ENCODE measurements at regions not wholly inside any gene's neighbourhood (a gene's known extent, or its start where the extent isn't known, plus 50 kb on each side); places are given as distances from the start of the nearest gene placed in this dataset.

DNA sequence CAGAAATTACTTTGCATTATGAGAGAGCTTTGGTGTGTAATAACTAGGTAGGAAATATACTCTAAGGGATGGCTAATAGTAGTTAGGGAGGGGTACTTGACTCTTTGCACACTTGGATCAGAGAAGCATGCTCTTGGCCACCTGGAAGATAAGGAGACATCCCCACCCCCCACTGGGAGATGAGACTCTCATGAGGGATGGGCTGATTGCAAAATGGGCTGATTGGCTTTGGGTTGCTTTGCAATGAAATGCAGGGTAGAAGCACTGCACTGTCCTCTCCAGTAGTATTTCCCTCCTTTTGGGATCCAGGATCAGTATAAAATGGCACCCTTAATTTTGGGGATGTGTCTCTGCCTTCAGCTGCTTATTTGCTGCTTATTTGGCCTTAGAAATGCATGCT lies 71.2 kb upstream of the EPS8L3 start:
- intact Hi-C loops (cut with micrococcal nuclease; ENCODE audit: unreplicated experiment): no loop called here
- no peak overlapping the region for H3K27ac ChIP-seq (ENCODE audit: low read length)

GRCh38 chr1:109832945-109833344 lies 69.2 kb upstream of the EPS8L3 start:
- ATAC-seq (no peak), DNase-seq (ENCODE audit: low read depth, low spot score) (no peak)
- H3K27me3 ChIP-seq (ENCODE audit: control insufficient read depth, insufficient read depth, low read length): no peaks in the 10 kb centered on the region
- ChIA-PET POLR2A (no interaction called here), CTCF (no interaction called here)
- no peaks in the 10 kb centered on the region for H3K36me3 ChIP-seq (ENCODE audit: control insufficient read depth, insufficient read depth, low read length)
- H3K4me1 ChIP-seq (ENCODE audit: control insufficient read depth, insufficient read depth, low read length): peaks cover 8% of the 10 kb centered on the region
- no peaks in the 10 kb centered on the region for H3K9me3 ChIP-seq (ENCODE audit: control insufficient read depth, insufficient read depth, low read depth, low read length)
- BruUV-seq (replicated peaks): no TSS peak
- intact Hi-C loops (cut with micrococcal nuclease; ENCODE audit: unreplicated experiment) (no loop called here), in situ Hi-C loops (cut with HindIII; ENCODE audit: low pct_unique_long_range_greater_than_20kb, low sequenced_read_pairs) (no loop called here)
- peak overlapping the region; percentile 59; the same call in 1 of the 2 replicates for H3K27ac ChIP-seq (ENCODE audit: low read length)
- H3K4me3 ChIP-seq (ENCODE audit: low read depth in 2 of 2, low read length in 2 of 2): no peak overlapping the region
- TF ChIP-seq POLR2AphosphoS5 (IDR thresholded peaks at IDR 0.05; ENCODE audit: low read depth, low read length) (no peak), SIN3A (IDR thresholded peaks at IDR 0.05; ENCODE audit: borderline replicate concordance, insufficient read depth, low read depth, low read length) (no peak), TCF7L2 (IDR thresholded peaks at IDR 0.05; ENCODE audit: low read depth, low read length) (no peak), CTCF (IDR thresholded peaks at IDR 0.05) (no peak)
- TF ChIP-seq, protein P1, sequence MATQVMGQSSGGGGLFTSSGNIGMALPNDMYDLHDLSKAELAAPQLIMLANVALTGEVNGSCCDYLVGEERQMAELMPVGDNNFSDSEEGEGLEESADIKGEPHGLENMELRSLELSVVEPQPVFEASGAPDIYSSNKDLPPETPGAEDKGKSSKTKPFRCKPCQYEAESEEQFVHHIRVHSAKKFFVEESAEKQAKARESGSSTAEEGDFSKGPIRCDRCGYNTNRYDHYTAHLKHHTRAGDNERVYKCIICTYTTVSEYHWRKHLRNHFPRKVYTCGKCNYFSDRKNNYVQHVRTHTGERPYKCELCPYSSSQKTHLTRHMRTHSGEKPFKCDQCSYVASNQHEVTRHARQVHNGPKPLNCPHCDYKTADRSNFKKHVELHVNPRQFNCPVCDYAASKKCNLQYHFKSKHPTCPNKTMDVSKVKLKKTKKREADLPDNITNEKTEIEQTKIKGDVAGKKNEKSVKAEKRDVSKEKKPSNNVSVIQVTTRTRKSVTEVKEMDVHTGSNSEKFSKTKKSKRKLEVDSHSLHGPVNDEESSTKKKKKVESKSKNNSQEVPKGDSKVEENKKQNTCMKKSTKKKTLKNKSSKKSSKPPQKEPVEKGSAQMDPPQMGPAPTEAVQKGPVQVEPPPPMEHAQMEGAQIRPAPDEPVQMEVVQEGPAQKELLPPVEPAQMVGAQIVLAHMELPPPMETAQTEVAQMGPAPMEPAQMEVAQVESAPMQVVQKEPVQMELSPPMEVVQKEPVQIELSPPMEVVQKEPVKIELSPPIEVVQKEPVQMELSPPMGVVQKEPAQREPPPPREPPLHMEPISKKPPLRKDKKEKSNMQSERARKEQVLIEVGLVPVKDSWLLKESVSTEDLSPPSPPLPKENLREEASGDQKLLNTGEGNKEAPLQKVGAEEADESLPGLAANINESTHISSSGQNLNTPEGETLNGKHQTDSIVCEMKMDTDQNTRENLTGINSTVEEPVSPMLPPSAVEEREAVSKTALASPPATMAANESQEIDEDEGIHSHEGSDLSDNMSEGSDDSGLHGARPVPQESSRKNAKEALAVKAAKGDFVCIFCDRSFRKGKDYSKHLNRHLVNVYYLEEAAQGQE (IDR thresholded peaks at IDR 0.05; ENCODE audit: insufficient read depth in 1 of 2, low read depth in 2 of 2, low read length in 1 of 2): no peak

More for the DNA sequence above, 71.2 kb upstream of the EPS8L3 start:
- Histone ChIP-seq H3K4me1 (ENCODE audit: control insufficient read depth, insufficient read depth, low read length) (no peaks in the 10 kb centered on the region), H3K27me3 (ENCODE audit: control insufficient read depth, insufficient read depth, low read length) (no peaks in the 10 kb centered on the region), H3K9me3 (ENCODE audit: control insufficient read depth, insufficient read depth, low read depth, low read length) (no peaks in the 10 kb centered on the region), H3K36me3 (ENCODE audit: control insufficient read depth, insufficient read depth, low read length) (no peaks in the 10 kb centered on the region), H3K4me3 (ENCODE audit: low read depth in 2 of 2, low read length in 2 of 2) (no peak overlapping the region)
- no TSS peak for BruUV-seq (replicated peaks)
- TF ChIP-seq, protein P1 (IDR thresholded peaks at IDR 0.05; ENCODE audit: insufficient read depth in 1 of 2, low read depth in 2 of 2, low read length in 1 of 2): no peak
- TF ChIP-seq SIN3A (IDR thresholded peaks at IDR 0.05; ENCODE audit: borderline replicate concordance, insufficient read depth, low read depth, low read length) (no peak), TCF7L2 (IDR thresholded peaks at IDR 0.05; ENCODE audit: low read depth, low read length) (no peak), POLR2AphosphoS5 (IDR thresholded peaks at IDR 0.05; ENCODE audit: low read depth, low read length) (no peak), CTCF (IDR thresholded peaks at IDR 0.05) (no peak)
- in situ Hi-C loops (cut with HindIII; ENCODE audit: low pct_unique_long_range_greater_than_20kb, low sequenced_read_pairs): no loop called here
- DNase-seq (ENCODE audit: low read depth, low spot score): no peak
- no peak for ATAC-seq
- POLR2A ChIA-PET: no interaction called here
- CTCF ChIA-PET: no interaction called here

Measured in Panc1 (cell line).